Effector memory CD8-positive, alpha-beta T cell (primary cell): ENCODE measurements at regions not wholly inside any gene's neighbourhood (a gene's known extent, or its start where the extent isn't known, plus 50 kb on each side); places are given as distances from the start of the nearest gene placed in this dataset.
"Not testable (repeated sequence)": the region's sequence is repeated elsewhere in the genome, so short reads cannot be mapped to it uniquely, and the experiment has no call there.

Experiments
- ATAC-seq: fragments of 150-1000 bp; cut with Tn5 transposase; replicated peaks from 2 replicates; pipeline ENCODE4 v1.10.0; 2021; ENCODE audit warnings: mild to moderate bottlenecking, moderate library complexity
- DNase-seq, 3 experiments: peaks; one replicate each; pipeline ENCODE4 v3.0.0; 2021
- H3K27ac Mint-ChIP-seq, 2 donors: one replicate each; pipeline ENCODE4 v1.8.0; 2022; ENCODE audit warnings: mild to moderate bottlenecking in 2 of 2, mixed read lengths in 2 of 2, moderate library complexity in 2 of 2
- H3K27me3 Mint-ChIP-seq, 2 donors: one replicate each; pipeline ENCODE4 v1.8.0; 2022; ENCODE audit warnings: mixed read lengths in 2 of 2
- H3K36me3 Mint-ChIP-seq: one replicate; pipeline ENCODE4 v1.8.0; 2022; ENCODE audit warnings: mild to moderate bottlenecking, moderate library complexity, mixed read lengths; ENCODE audit not compliant: insufficient read depth
- H3K4me1 Mint-ChIP-seq, 2 donors: one replicate each; pipeline ENCODE4 v1.8.0; 2022; ENCODE audit warnings: low read depth in 2 of 2, mixed read lengths in 2 of 2
- H3K4me3 Mint-ChIP-seq, 2 donors: one replicate each; pipeline ENCODE4 v1.8.0; 2022; ENCODE audit warnings: mild to moderate bottlenecking in 2 of 2, mixed read lengths in 2 of 2, moderate library complexity in 2 of 2
- H3K9me3 Mint-ChIP-seq, 2 donors: one replicate each; pipeline ENCODE4 v1.8.0; 2022; ENCODE audit warnings: mixed read lengths in 2 of 2

DNA sequence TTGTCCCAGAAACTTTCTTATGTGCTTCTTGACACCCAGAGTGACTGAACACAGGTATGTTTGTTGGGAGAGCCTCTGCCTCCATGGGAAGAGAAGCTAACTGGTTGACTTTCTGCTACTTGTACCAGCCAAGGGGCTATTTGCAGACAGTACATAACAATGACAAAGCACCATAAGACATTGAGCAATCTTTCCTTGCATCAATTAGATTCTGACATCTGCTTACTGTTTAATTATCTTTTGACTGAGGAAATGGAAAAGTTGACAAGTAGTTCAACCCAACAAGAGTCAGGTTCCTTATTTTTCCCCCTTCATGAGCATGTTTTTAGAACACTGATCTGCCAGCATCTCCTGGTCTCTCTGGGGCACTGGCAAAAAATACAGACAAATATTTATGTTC is 157.7 kb downstream of the RPLP1 start:
- DNase-seq (no peak), ATAC-seq (no peak)
- Mint-ChIP-seq H3K4me3 (no peak overlapping the region), H3K36me3 (no peaks in the 10 kb centered on the region), H3K27ac (no peak overlapping the region), H3K9me3 (no peaks in the 10 kb centered on the region), H3K27me3 (peaks cover 0 to 8% of the 10 kb centered on the region in 2 donors), H3K4me1 (peaks cover 8 to 9% of the 10 kb centered on the region in 2 donors)

DNA sequence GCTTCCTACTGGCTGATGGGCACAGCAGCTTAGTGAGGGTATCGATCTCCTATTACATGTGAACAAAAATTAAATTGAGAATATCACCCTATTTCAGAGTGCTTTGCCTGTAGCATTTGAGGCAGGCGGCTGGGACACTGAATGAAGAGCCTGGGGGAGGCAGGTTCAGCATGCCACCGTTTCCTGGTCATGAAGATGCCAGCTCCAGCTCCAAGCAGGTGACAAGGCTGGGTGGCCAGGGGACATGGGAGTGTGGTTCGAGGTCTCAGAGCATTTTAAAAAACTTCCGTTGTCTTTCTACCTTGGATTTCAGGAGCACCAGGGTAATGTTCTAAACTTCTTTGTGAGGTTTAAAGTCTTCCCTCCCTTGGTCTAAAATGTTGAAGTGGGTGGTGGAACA is 158.2 kb downstream of the RPLP1 start:
- peaks cover 0 to 11% of the 10 kb centered on the region in 2 donors for H3K27me3 Mint-ChIP-seq
- H3K4me3 Mint-ChIP-seq = no peak overlapping the region
- no peak overlapping the region for H3K27ac Mint-ChIP-seq
- no peak for ATAC-seq
- DNase-seq = no peak
- no peaks in the 10 kb centered on the region for H3K36me3 Mint-ChIP-seq
- H3K4me1 Mint-ChIP-seq = peaks cover 6 to 8% of the 10 kb centered on the region in 2 donors
- H3K9me3 Mint-ChIP-seq = no peaks in the 10 kb centered on the region

DNA sequence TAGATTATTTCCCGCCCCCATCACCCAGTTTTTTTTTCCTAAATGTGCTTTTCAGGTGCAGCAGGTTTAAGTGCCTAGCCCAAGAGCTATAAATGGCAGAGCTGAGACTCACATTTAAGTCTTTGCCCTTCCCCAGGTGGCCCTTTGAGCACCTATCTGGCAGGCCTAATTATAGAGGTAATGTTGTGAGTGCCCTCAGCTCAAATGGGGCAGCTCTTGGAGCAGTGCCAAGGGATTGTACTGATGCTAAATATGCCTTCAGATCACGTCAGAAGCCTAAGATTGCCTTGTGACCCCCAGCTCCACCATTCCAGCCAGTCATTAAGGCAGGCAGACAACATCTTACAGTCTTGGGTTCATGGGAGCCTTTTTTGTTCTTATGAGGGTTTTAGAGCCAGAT is 159.5 kb downstream of the RPLP1 start:
- H3K4me1 Mint-ChIP-seq = peaks cover 0 to 2% of the 10 kb centered on the region in 2 donors
- no peak for ATAC-seq
- H3K9me3 Mint-ChIP-seq = no peaks in the 10 kb centered on the region
- H3K27ac Mint-ChIP-seq = no peak overlapping the region
- no peaks in the 10 kb centered on the region for H3K36me3 Mint-ChIP-seq
- no peak overlapping the region for H3K4me3 Mint-ChIP-seq
- H3K27me3 Mint-ChIP-seq = peaks cover 0 to 11% of the 10 kb centered on the region in 2 donors
- no peak for DNase-seq

DNA sequence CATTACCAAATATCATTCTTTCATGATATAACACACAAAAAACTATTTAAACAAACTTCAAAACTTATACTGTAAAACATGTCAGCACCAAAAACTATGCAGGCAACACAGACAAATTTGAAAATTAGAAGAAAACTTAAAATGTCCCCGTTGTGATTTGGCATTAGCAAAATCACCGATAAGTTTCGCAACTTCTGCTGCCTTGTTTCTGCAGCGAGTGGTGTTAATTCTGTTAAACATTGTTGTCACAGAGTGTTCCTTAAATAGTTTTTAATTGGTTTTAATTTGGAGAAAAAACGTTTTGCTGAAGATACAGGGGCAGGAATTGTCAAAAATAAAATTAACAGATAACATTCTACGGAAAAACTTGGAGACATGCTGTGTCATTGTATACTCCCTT is 160.6 kb downstream of the RPLP1 start:
- Mint-ChIP-seq H3K9me3 (peaks cover 0 to under 1% of the 10 kb centered on the region in 2 donors), H3K27ac (no peak overlapping the region), H3K4me1 (peaks cover 0 to 2% of the 10 kb centered on the region in 2 donors), H3K36me3 (no peaks in the 10 kb centered on the region), H3K27me3 (peaks cover 0 to 11% of the 10 kb centered on the region in 2 donors), H3K4me3 (no peak overlapping the region)
- no peak for DNase-seq
- ATAC-seq = no peak

DNA sequence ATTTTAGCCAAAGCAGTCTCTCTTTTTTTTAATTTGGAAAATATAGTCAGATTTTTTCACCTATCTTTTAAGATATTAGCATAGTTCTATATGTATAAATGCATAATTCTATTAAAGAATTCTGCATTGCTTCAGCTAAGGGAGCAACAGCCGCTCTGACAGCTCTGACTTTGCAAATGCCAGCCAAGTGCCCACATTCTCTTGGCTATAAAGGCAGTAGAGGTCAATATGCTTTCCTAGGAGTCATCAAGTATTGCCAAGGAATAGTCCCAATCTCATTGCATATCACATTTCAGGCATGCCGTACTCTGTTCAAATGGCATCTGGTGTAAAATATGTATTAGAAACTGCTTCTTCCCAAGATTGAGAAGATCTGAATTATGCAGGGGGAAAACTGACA is 161.4 kb downstream of the RPLP1 start:
- Mint-ChIP-seq H3K27ac (no peak overlapping the region), H3K27me3 (peaks cover 0 to 11% of the 10 kb centered on the region in 2 donors), H3K4me3 (no peak overlapping the region), H3K4me1 (peaks cover 0 to 2% of the 10 kb centered on the region in 2 donors), H3K9me3 (peaks cover 0 to 2% of the 10 kb centered on the region in 2 donors), H3K36me3 (no peaks in the 10 kb centered on the region)
- no peak for ATAC-seq
- no peak for DNase-seq

DNA sequence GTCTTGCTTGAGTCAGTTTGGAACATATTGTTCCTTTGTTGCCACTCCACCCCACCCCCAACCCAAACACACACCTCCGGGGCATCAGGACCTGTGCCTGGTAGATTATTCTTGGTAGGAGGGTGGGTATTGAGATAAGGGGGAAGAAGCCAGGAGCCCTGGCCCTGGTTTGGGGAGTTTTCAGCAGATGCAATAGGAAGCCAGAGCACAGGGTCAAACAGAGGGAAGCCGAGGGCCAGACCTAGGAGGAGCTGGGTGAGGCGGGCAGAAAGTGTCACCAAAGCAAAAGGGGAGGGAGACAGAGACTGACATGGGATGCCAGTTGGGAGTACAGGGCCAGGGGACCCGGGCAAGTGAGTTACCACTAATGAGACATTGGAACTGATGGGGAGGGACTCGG is 163.1 kb downstream of the RPLP1 start:
- H3K27me3 Mint-ChIP-seq = peaks cover 0 to 11% of the 10 kb centered on the region in 2 donors
- H3K4me1 Mint-ChIP-seq = no peaks in the 10 kb centered on the region
- no peak overlapping the region for H3K4me3 Mint-ChIP-seq
- H3K27ac Mint-ChIP-seq = no peak overlapping the region
- peaks cover 0 to 2% of the 10 kb centered on the region in 2 donors for H3K9me3 Mint-ChIP-seq
- no peak for DNase-seq
- no peak for ATAC-seq
- no peaks in the 10 kb centered on the region for H3K36me3 Mint-ChIP-seq

DNA sequence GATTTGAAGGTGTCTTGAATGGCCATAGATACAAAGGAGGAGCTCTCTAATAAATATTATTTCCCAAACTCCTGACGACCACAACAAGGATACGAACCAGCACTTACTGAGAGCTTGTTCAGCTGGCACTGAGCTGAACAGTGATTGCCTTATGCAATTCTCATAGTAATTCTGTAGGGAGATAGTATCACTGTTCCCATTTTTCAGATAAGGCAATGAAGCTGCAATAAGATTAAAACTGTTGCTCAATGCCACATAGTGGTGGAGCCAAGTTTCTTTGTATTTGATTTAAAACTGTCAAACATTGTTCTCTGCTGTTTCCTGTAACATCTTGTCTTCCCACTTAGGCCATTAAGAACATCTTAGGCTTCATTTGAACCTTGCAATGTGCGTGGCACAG is 163.9 kb downstream of the RPLP1 start:
- Mint-ChIP-seq H3K27ac (no peak overlapping the region), H3K36me3 (no peaks in the 10 kb centered on the region), H3K27me3 (peaks cover 0 to 11% of the 10 kb centered on the region in 2 donors), H3K4me3 (no peak overlapping the region), H3K4me1 (no peaks in the 10 kb centered on the region), H3K9me3 (peaks cover 0 to 2% of the 10 kb centered on the region in 2 donors)
- no peak for DNase-seq
- no peak for ATAC-seq

DNA sequence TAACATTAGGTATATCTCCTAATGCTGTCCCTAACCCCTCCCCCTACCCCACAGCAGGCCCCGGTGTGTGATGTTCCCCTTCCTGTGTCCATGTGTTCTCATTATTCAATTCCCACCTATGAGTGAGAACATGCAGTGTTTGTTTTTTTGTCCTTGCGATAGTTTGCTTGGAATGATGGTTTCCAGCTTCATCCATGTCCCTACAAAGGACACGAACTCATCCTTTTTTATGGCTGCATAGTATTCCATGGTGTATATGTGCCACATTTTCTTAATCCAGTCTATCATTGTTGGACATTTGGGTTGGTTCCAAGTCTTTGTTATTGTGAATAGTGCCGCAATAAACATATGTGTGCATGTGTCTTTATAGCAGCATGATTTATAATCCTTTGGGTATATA is 164.5 kb downstream of the RPLP1 start:
- not testable (repeated sequence) for ATAC-seq, H3K27ac Mint-ChIP-seq, H3K4me3 Mint-ChIP-seq, H3K36me3 Mint-ChIP-seq, H3K4me1 Mint-ChIP-seq, H3K9me3 Mint-ChIP-seq, DNase-seq
- peaks cover 0 to 14% of the 10 kb centered on the region in 2 donors for H3K27me3 Mint-ChIP-seq

DNA sequence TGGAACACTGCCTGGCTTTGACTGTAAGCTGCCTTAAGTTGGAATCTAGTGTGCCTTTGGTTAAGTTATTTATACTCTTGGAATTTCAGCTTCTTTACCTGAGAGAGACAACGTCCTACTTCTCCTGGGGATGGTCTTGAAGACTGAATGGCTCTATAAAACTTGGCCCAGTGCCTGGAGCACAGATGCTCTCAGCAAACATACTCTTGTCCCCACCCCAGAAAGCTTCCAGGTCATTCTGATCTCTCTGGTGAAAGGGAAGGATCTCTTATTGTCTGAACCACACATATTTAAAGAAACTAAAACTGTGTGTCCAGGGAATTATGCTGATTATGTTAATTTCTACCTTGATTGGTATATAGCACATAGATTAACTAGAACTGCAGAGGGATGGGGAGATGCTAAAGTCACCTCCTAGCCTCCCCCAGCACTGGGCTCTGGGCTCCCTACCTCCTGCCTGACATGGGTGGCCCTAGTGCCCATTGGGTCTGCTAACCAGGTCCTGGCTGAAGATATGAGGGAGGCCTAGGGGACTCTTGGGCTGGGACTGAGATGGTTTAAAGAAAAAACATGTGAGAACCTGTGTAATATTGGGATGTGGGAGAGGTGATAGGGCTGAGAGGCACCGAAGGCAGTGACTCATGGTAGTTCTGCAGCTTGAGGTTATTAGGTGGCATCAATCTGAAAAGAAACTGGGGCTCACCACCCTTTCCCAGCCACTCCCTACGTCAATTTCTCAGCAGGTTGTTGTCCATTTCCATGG is 171.0 kb downstream of the RPLP1 start:
- peaks cover 14 to 20% of the 10 kb centered on the region in 2 donors for H3K4me1 Mint-ChIP-seq
- H3K4me3 Mint-ChIP-seq = no peak overlapping the region
- H3K9me3 Mint-ChIP-seq = no peaks in the 10 kb centered on the region
- DNase-seq (no peak), ATAC-seq (peak; percentile 24)
- H3K27me3 Mint-ChIP-seq = peaks cover 7 to 56% of the 10 kb centered on the region in 2 donors
- no peak overlapping the region for H3K27ac Mint-ChIP-seq
- H3K36me3 Mint-ChIP-seq = no peaks in the 10 kb centered on the region

DNA sequence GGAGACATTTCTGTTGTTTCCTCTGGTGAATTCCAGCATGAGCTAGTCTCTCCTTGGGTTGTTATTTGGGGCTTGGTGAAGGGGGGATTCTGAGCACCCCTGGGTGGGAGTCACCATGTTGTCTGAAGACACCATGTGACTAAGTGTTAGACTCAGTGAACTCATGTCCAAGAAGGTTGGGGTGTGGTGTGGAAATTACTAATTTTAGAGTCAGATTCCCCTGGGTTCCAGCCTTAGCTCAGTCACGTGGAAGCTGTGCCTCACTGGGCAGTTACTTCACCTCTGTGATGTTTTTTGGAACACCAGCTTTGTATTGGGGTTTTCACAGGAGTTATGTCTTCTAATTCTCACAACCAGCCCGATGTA is 171.5 kb downstream of the RPLP1 start:
- no peak overlapping the region for H3K4me3 Mint-ChIP-seq
- peaks cover 14 to 21% of the 10 kb centered on the region in 2 donors for H3K4me1 Mint-ChIP-seq
- peak overlapping the region; percentile 36 to 63 for H3K27ac Mint-ChIP-seq
- peak; percentile 8 for ATAC-seq
- H3K27me3 Mint-ChIP-seq = peaks cover 7 to 62% of the 10 kb centered on the region in 2 donors
- no peak for DNase-seq
- H3K9me3 Mint-ChIP-seq = no peaks in the 10 kb centered on the region
- no peaks in the 10 kb centered on the region for H3K36me3 Mint-ChIP-seq

DNA sequence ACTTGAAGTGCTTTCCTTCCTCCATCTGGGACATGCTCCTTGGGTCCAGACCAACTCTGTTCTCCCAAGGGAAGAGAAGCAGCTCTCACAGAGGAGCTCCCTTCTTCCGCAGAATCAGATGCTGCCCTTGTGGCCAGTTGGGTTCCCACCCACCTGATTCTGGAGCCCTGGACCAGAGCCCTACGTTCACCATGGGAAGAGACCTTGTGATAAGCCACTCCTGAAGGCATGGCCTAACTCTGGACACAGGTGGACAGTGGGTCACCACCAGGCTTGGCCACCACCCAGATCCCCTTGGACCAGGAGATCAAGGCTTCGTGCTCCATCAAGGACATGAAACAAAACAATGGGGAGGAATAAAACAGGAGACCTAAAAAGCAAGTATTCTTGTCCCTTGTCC is 172.2 kb downstream of the RPLP1 start:
- Mint-ChIP-seq H3K36me3 (no peaks in the 10 kb centered on the region), H3K9me3 (no peaks in the 10 kb centered on the region), H3K27ac (peak overlapping the region; percentile 36 to 63), H3K4me3 (peak overlapping the region in 1 of 2 donors; percentile 37), H3K4me1 (peaks cover 14 to 21% of the 10 kb centered on the region in 2 donors), H3K27me3 (peaks cover 7 to 66% of the 10 kb centered on the region in 2 donors)
- ATAC-seq (no peak), DNase-seq (no peak)

DNA sequence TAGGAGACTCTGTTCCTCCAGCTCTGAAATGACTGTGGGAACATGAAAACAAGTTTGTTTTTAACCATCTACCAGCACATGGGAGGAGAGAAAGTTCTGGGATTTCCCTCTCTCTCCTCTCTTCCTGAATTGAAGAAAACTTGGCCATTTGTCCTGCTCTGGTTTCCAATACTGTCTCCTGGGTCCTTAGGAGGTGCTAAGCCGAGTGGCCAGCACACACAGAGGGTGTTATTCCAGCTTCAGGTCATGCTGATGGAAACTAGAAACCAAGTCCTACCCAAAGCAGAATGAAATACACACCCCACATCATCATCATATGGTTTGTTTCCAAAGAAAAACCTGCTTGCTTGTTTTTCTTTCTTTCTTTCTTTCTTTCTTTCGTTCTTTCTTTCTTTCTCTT is 172.7 kb downstream of the RPLP1 start:
- Mint-ChIP-seq H3K36me3 (no peaks in the 10 kb centered on the region), H3K4me3 (no peak overlapping the region), H3K27ac (no peak overlapping the region), H3K4me1 (peaks cover 14 to 21% of the 10 kb centered on the region in 2 donors), H3K27me3 (peaks cover 7 to 71% of the 10 kb centered on the region in 2 donors), H3K9me3 (no peaks in the 10 kb centered on the region)
- ATAC-seq = no peak
- DNase-seq = no peak

DNA sequence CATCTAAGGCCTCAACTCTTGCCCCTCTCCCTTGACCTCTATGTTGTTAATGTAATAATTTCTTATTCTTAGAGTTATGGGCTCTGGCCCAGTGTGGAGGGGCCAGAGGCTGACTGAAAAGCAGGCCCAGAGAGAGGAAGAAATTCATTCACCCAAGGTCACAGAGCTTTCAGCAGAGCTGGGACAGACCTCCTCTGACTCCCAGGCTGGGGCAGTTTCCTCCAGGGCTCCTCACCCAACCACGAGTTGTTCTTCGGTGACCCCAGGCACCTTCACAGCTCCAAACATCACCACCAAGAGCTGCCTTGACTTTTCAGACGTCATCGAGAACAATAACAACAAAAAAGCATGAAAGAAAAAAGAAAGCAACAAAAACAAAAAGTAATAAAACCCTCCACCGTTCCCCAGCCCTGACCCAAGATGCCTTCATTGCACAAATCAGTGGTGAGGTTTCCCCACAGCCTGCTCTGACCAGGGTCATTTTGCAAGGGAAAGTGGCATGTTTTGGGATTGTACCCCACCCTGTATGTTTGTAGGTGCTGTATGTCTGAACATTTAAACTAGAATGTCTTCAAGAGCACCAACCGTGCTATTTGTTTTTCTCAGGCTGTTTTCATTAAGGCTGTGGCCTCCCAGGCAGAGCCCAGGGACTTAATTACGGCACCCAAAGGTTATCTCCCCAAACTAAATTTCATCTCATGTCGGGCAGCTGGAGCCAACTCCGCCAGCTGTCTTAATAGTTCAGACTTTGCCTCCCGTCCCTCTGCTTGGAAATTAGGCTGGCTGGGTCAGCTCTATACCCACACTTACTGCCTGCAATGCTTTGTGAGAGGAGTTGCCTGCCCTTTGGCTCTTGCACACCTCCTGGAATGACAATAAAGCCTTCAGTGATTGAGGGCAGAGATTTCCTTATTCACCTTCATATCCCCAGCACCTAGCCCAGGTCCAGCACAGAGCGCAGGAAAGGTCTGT is 173.8 kb downstream of the RPLP1 start:
- Mint-ChIP-seq H3K27me3 (peaks cover 17 to 81% of the 10 kb centered on the region in 2 donors), H3K4me1 (peaks cover 14 to 23% of the 10 kb centered on the region in 2 donors), H3K36me3 (no peaks in the 10 kb centered on the region), H3K27ac (no peak overlapping the region), H3K9me3 (no peaks in the 10 kb centered on the region), H3K4me3 (no peak overlapping the region)
- DNase-seq (no peak), ATAC-seq (no peak)
